ENCODE measurements at regions not wholly inside any gene's neighbourhood (a gene's known extent, or its start where the extent isn't known, plus 50 kb on each side); places are given as distances from the start of the nearest gene placed in this dataset.

GRCh38 chr9:89956331-89956730 lies 351.5 kb downstream of the GADD45G start:
- Mint-ChIP-seq H3K36me3 (ENCODE audit: low read depth) (peaks cover 3% of the 10 kb centered on the region; the same call in 1 of the 3 replicates), H3K27me3 (ENCODE audit: insufficient read depth, low read depth, poor library complexity) (peaks cover 4% of the 10 kb centered on the region), H3K27ac (no peak overlapping the region), H3K4me1 (0 out of 3 replicates have a peak, but pooled peaks cover 5% of the 10 kb centered on the region), H3K4me3 (no peak overlapping the region), H3K9me3 (peaks cover 4% of the 10 kb centered on the region; the same call in 1 of the 3 replicates)
- no peak for TF ChIP-seq STAT1 (IDR thresholded peaks at IDR 0.05; ENCODE audit: unreplicated experiment)
- TF ChIP-seq POLR2AphosphoS5 (IDR thresholded peaks at IDR 0.05; ENCODE audit: low read depth): no peak
- TF ChIP-seq ZNF114 (CRISPR knock-in tag; IDR thresholded peaks at IDR 0.05): no peak
- TF ChIP-seq REST (IDR thresholded peaks at IDR 0.05; ENCODE audit: unreplicated experiment): no peak
- ATAC-seq (no peak), DNase-seq (ENCODE audit: low spot score) (no peak)
- Histone ChIP-seq H3K4me2 (no peak overlapping the region), H3K79me2 (replicated peaks; ENCODE audit: insufficient read depth) (no peaks in the 10 kb centered on the region), H3K4me3 (no peak overlapping the region), H2AFZ (no peak overlapping the region), H3K27me3 (ENCODE audit: insufficient read depth) (no peaks in the 10 kb centered on the region), H3K9me2 (ENCODE audit: insufficient read depth) (peaks cover 3% of the 10 kb centered on the region; the same call in 1 of the 2 replicates), H3F3A (replicated peaks; ENCODE audit: low read depth) (no peaks in the 10 kb centered on the region), H4K20me1 (replicated peaks; ENCODE audit: insufficient read depth) (no peaks in the 10 kb centered on the region), H3K4me1 (ENCODE audit: insufficient read depth) (no peaks in the 10 kb centered on the region), H3K36me3 (ENCODE audit: insufficient read depth) (no peaks in the 10 kb centered on the region), H3K27ac (ENCODE audit: low read depth) (no peak overlapping the region)

- ATAC-seq (no peak), DNase-seq (ENCODE audit: low spot score) (no peak)
- H3K4me1 ChIP-seq (ENCODE audit: insufficient read depth): no peaks in the 10 kb centered on the region
- no peaks in the 10 kb centered on the region for H4K20me1 ChIP-seq (replicated peaks; ENCODE audit: insufficient read depth)
- peaks cover 3% of the 10 kb centered on the region for H3K27me3 Mint-ChIP-seq (ENCODE audit: insufficient read depth, low read depth, poor library complexity)
- H3K4me3 Mint-ChIP-seq: no peak overlapping the region
- H3K27ac ChIP-seq (ENCODE audit: low read depth): no peak overlapping the region
- H3K27ac Mint-ChIP-seq: no peak overlapping the region
- no peaks in the 10 kb centered on the region for H3K36me3 ChIP-seq (ENCODE audit: insufficient read depth)
- H3K79me2 ChIP-seq (replicated peaks; ENCODE audit: insufficient read depth): no peaks in the 10 kb centered on the region
- no peaks in the 10 kb centered on the region for H3K27me3 ChIP-seq (ENCODE audit: insufficient read depth)
- H3K36me3 Mint-ChIP-seq (ENCODE audit: low read depth): peaks cover 3% of the 10 kb centered on the region; the same call in 1 of the 3 replicates
- H3F3A ChIP-seq (replicated peaks; ENCODE audit: low read depth): no peaks in the 10 kb centered on the region
- H3K4me3 ChIP-seq: no peak overlapping the region
- no peaks in the 10 kb centered on the region; the same call in 1 of the 2 replicates for H3K9me2 ChIP-seq (ENCODE audit: insufficient read depth)
- TF ChIP-seq JUNB (IDR thresholded peaks at IDR 0.05; ENCODE audit: unreplicated experiment): no peak
- TF ChIP-seq NANOG (IDR thresholded peaks at IDR 0.05; ENCODE audit: borderline replicate concordance): no peak
- no peak for TF ChIP-seq ZNF331 (CRISPR knock-in tag; IDR thresholded peaks at IDR 0.05; ENCODE audit: low read depth)
- no peak for TF ChIP-seq POLR2AphosphoS5 (IDR thresholded peaks at IDR 0.05; ENCODE audit: low read depth)
- TF ChIP-seq CREB1 (CRISPR knock-in tag; IDR thresholded peaks at IDR 0.05; ENCODE audit: low read depth): no peak
- no peak for TF ChIP-seq EZH2 (IDR thresholded peaks at IDR 0.05; ENCODE audit: low read depth, unreplicated experiment)
- no peak for TF ChIP-seq ETS1 (IDR thresholded peaks at IDR 0.05)
- no peak for TF ChIP-seq STAT1 (IDR thresholded peaks at IDR 0.05; ENCODE audit: unreplicated experiment)
- no peak overlapping the region for H2AFZ ChIP-seq
- H3K4me1 Mint-ChIP-seq: 0 out of 3 replicates have a peak, but pooled peaks cover 5% of the 10 kb centered on the region
- peaks cover 4% of the 10 kb centered on the region; the same call in 1 of the 3 replicates for H3K9me3 Mint-ChIP-seq
- H3K4me2 ChIP-seq: no peak overlapping the region
These were observed 352.1 kb downstream of the GADD45G start for GRCh38 chr9:89956907-89957306.

All from GM23338 (cell line).